ENCODE measurements at regions not wholly inside any gene's neighbourhood (a gene's known extent, or its start where the extent isn't known, plus 50 kb on each side); places are given as distances from the start of the nearest gene placed in this dataset.
"Not testable (repeated sequence)": the region's sequence is repeated elsewhere in the genome, so short reads cannot be mapped to it uniquely, and the experiment has no call there.

DNA sequence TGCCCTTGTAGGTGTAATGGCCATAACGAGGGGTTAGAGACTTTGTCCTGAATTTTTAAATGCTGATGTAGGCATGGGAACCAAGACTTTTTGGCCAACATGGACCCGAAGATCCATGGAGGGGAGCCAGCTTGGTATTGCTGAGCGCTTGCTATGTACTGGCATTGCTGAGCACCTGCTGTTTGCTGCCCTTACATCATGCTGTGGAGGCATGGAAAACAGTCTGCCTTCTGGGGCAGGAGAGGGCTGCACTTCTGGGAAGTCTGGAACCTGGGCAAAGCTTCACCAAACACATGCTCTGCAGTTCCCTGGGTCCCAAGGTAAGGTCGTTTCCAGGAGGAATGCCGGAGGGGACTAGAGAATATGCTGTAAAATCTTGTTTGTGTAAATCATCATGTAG, 86.3 kb upstream of the CNIH3 start:
- DNase-seq (ENCODE audit: low read depth, low spot score) = no peak

DNA sequence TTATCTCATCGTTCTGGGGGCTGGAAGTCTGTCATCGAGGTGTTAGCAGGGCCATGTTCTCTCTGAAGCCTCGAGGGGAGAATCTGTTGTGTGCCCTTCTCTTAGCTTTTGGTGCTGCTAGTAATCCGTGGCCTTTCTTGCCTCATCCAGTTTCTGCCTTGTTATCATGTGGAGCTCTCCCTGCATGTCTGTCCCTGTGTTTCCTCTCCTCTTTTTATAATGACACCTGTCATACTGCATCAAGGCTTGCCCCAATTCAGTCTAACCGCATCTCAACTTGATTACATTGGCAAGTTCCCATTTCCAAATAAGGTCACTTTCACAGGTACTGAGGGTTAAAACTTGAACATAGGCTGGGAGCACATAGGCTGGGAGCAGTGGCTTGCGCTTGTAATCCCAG, 82.6 kb upstream of the CNIH3 start:
- DNase-seq (ENCODE audit: low read depth, low spot score) = no peak

DNA sequence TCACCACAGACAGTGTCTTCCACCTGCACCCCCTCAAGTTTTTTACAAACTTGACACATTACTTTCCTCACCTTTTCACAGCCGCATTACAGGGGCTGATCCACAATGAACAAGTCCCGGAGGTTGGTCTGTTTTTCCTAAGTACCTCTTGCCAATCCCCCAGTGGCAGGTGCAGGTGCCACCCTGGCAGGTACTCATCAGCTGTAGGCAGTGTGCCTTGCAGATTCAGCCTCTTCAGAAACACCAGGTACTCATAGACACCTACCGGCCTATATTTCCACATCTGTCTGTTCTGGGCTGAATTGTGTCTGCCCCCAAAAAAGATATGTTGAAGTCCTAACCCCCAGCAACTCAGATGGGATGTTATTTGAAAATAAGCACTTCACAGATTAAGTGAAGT, 81.4 kb upstream of the CNIH3 start:
- no peak for DNase-seq (ENCODE audit: low read depth, low spot score)

GRCh38 chr1:224535641-224536040, 80.5 kb upstream of the CNIH3 start:
- DNase-seq (ENCODE audit: low read depth, low spot score) = no peak

DNA sequence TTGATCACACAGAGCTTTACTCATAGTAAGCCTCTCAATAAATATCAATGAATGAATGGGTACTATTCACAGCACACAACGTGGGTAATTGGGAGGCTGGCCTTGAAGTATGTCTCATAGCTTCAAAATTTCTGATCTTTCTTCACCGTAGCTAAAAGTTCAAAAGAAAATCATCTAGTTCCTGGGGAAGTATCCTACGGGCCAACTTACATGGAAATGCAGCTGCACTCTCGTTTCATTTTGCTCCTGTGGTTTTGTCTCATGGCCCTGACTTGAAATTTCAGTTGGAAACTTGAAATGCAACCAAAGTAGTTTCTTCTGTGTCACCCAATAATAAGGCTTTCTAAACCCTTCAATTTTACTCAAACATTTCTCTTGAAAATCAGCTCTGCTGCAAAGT, 76.1 kb upstream of the CNIH3 start:
- DNase-seq (ENCODE audit: low read depth, low spot score) = no peak

DNA sequence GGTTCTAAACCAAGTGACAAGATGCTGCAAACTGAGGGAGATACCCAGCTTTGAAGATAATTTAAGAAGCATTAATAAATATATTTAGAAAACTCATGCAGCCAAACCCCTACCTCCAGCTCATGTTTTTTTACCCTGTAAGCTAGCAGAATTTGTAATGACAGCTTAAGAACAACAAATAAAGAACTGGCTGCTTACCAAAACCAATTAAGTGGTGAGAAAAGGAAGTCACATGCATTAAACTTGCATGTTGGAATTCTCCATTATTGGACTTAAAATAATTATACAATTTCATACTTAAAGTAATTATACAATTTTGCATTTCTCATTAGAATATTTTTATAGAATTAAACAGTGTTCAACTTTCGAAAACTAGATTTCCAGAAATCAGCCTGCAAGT, 75.6 kb upstream of the CNIH3 start:
- no peak for DNase-seq (ENCODE audit: low read depth, low spot score)

DNA sequence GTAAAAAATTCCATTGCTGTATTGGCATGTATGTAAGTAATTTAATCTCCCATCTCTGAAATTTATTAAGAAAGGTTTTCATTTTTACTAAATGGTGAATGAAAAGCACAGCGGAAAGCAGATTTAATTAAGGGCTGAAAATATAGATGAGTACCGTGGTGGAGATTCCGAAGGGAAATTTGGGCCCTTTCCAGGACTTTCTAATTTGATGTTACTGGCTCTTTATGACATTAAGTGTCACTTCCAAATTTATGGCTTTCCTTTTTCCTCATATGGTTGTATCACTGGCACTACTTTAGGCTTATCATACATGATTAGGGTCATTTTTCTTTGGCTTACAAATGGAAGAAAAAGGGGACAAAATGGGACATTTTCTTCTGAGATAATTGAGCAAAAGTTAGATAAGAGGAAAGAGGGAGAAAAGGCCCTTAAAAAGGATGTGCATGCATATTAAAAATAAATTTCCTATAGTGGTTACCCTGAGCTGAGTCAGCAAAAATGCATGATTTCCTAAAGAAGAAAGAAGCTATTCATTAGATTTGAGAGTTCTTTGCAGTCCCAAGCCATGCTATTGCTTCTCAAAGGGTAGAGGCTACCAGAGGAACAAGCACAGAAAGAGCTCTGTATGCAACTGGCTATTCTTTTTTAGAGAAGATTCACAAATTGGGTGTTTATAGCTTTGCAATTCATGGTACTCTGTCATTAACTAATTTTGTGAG, 74.9 kb upstream of the CNIH3 start:
- DNase-seq (ENCODE audit: low read depth, low spot score) = no peak

DNA sequence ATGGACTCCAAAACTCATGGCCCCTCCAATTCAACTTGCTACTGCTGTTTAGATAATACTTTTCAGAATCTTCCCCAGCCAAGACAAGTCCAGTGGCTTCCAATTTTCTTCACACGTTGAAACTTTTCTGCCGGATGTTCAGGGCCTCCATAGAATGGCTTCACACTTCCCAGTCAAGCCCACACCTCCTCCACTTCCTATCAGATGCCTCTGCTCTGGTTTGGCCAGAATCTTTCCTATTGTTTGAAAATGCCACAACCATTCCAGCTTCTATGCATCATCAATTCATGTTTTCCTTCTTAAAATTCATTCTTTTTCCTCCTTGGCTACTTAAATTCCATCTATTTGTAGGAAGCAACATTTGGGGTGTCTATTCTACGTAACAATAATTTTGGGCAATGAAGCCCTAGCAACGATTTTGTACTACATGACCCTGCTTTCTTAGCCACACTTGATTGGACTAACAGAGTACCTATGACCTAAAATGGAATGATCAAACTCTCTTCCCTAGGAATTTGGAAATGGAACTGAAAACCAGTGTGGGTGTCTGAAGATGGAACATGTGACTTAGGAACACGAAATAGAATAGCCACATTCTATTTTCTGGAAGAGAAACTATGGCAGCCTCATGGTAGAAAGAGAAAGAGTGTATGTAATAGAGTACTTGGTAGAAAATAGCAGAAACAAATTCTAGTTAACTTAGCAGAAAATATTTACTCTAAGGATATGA, 74.1 kb upstream of the CNIH3 start:
- DNase-seq (ENCODE audit: low read depth, low spot score) = peak; percentile 80

DNA sequence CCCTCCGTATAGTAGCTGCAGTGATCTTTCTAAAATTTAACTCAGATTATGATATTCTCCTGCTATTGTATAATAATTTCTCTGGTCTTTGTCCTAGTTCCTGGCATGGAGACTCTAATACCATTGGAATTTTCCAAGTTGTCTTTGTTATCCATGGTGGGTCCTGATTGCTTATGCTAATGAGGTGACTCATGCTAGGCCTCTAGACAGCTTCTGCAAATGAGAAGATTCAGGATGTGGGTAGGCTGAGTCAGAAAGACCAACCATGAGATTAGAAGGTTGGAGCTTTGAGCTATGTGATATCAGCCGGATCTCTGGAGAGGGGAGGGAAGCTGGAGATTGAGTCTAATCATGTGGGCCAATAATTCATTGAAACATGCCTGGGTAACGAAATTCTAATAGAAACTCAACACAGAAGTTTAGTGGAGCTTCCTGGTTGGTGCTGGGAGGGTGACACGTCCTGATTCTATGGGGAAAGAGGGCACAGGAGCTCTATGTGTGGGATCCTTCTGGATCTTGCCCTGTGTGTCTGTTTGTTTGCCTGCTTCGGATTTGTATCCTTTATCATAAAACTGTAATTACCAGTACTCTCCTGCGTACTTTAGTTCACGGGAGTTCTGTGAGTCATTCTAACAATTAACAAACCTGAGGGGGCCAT, 73.2 kb upstream of the CNIH3 start:
- peak; percentile 97 for DNase-seq (ENCODE audit: low read depth, low spot score)

- DNase-seq (ENCODE audit: low read depth, low spot score) = no peak
These were observed 72.7 kb upstream of the CNIH3 start for GRCh38 chr1:224543453-224543852.

GRCh38 chr1:224544346-224545110, 71.6 kb upstream of the CNIH3 start:
- no peak for DNase-seq (ENCODE audit: low read depth, low spot score)

DNA sequence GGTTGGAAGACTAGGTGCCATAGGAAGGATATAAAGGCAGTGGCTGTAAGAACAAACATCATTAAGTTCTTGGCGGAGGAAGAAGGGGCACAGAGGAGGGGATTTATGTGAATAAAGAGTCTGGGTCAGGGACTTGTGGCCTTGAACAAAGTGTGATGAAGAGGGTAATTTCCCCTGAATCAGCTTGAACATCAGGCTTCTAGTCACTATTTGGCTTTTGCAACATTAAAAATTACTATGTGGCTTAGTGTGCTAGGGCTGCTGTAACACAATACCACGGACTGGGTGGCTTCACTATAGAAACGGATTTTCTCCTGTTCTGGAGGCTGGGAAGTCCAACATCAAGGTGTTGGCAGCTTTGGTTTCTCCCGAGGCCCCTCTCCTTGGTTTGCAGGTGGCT, 70.5 kb upstream of the CNIH3 start:
- DNase-seq (ENCODE audit: low read depth, low spot score) = no peak

- DNase-seq (ENCODE audit: low read depth, low spot score) = no peak
These were observed 67.4 kb upstream of the CNIH3 start for GRCh38 chr1:224548676-224549075.

- DNase-seq (ENCODE audit: low read depth, low spot score) = not testable (repeated sequence)
These were observed 64.9 kb upstream of the CNIH3 start for GRCh38 chr1:224551189-224551588.

- DNase-seq (ENCODE audit: low read depth, low spot score) = no peak
These were observed 62.1 kb upstream of the CNIH3 start for GRCh38 chr1:224554056-224554455.

DNA sequence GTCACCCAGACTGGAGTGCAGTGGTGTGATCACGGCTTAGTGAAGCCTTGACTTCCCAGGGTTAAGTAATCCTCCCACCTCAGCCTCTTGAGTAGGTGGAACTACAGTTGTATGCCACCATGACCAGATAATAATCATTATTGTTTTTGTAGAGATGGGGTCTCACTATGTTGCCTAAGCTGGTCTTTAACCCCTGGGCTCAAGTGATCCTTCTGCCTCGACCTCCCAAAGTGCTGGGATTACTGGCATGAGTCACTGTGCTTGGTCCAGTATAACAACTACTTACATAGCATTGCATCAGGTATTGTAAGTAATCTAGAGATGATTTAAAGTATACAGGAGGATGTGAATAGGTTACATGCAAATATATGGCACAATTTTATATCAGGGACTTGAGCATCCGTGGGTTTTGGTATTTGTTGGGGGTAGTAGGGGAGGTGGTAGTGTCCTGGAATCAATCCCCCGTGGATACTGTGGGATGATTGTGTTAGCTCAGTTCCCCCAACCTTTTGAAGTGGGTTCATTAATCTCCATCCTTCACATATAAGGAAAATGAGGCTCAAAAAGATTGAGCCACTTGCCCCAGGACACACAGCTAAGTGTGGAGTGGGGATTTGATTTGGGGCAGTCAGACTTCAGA, 61.4 kb upstream of the CNIH3 start:
- no peak for DNase-seq (ENCODE audit: low read depth, low spot score)

DNA sequence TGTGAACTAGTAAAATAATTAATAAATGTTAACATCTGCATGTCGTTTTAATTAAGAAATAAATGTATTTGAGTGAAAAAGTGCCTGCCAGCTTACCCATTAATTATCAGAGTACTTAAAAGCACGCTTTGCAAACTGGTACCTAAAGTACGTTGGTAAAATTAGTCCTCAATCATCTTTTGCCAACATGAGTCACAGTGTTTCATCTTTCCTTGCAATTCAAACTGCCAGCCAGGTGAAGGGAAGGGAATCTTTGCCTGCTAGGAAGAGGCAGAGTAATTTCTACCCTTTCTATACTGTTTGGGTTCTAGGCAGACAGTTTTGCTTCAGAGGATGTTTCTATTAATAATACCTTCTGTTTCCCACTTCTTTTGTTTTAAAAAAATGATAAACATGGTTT, 57.2 kb upstream of the CNIH3 start:
- DNase-seq (ENCODE audit: low read depth, low spot score) = no peak

DNA sequence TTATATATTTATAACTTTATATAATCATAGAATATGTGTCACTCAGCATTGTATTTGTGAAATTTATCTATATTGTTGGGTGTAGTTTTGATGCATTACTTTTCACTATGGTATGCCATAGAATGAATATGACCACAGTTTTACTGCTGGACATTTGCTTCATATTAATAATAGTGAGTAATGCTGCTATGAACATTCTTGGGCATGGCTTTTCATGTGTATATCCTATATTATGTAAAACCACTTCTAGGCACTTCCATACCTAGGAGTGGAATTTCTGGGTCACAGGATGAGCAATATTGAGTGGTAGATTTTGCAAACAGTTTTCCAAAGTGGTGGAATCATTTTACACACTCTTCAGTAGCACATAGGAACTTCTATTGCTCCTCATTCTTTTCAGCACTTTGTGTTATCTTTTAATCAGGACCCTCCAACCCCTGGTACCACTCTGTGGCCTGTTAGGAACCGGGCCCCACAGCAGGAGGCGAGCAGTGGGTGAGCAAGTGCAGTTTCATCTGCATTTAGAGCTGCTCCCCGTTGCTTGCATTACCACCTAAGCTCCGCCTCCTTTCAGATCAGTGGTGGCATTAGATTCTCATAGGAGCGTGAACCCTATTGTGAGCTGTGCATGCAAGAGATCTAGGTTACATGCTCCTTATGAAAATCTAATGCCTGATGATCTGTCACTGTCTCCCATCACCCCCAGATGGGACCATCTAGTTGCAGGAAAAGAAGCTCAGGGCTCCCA, 56.0 kb upstream of the CNIH3 start:
- DNase-seq (ENCODE audit: low read depth, low spot score) = no peak

DNA sequence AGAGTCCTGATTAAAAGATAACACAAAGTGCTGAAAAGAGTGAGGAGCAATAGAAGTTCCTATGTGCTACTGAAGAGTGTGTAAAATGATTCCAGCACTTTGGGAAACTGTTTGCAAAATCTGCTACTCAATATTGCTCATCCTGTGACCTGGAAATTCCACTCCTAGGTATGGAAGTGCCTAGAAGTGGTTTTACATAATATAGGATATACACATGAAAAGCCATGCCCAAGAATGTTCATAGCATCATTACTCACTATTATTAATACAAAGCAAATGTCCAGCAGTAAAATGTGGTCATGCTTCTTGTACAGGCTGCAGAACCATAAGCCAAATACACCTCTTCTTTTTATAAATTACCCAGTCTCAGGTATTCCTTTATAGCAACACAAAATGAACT, 53.2 kb upstream of the CNIH3 start:
- not testable (repeated sequence) for DNase-seq (ENCODE audit: low read depth, low spot score)

DNA sequence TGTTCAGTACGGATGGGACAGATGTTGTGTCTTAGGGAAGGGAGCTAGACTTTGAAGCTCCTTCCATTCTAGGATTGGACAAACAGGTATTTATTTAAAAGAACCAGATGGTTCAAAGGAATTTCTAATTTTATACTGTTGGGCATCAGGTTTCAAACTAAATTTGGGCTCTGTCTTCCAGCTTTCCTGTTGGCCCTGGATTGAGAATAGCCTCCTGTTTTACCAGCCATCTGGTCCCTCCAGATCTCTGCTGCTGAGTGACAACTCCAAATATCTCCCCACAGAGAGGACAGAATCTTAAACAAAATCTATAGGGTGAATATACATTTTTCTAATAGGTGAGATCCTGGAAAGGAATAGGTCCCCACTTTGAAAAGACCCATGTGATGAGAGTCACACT, 52.5 kb upstream of the CNIH3 start:
- no peak for DNase-seq (ENCODE audit: low read depth, low spot score)
